Transverse colon (tissue), 4 donors: ENCODE measurements at regions not wholly inside any gene's neighbourhood (a gene's known extent, or its start where the extent isn't known, plus 50 kb on each side); places are given as distances from the start of the nearest gene placed in this dataset.

Experiments used
- DNase-seq: peaks from one replicate; pipeline ENCODE4 v3.0.0-alpha.2; 2019
- H3K27ac ChIP-seq, 4 donors: fragments of 200-600 bp; sonication (generic); 2 replicates each; pipeline ENCODE4 v1.5.1; 2016 to 2018; ENCODE audit warnings: inconsistent platforms in 4 of 4
- H3K27me3 ChIP-seq: fragments of 200-600 bp; sonication (generic); 2 replicates; pipeline ENCODE4 v1.5.1; 2017; ENCODE audit warnings: inconsistent platforms
- H3K36me3 ChIP-seq, 4 donors: fragments of 200-600 bp; sonication (generic); 2 replicates each; pipeline ENCODE4 v1.5.1; 2017 to 2019; ENCODE audit warnings: inconsistent platforms in 4 of 4
- H3K4me1 ChIP-seq, 4 donors: fragments of 200-600 bp; sonication (generic); 2 replicates each; pipeline ENCODE4 v1.5.1; 2017 to 2020; ENCODE audit warnings: inconsistent platforms in 4 of 4
- H3K4me3 ChIP-seq, 4 donors: fragments of 200-600 bp; sonication (generic); 1 replicate in 1 of 4; 2 replicates in 3 of 4; pipeline versions ENCODE4 v1.5.1 to v1.6.1; 2017 to 2019; ENCODE audit warnings: inconsistent platforms in 4 of 4
- H3K9me3 ChIP-seq, 2 donors: fragments of 200-600 bp; sonication (generic); 2 replicates each; pipeline ENCODE4 v1.5.1; 2017 to 2019; ENCODE audit warnings: inconsistent platforms in 2 of 2
- CTCF ChIP-seq, 5 experiments: fragments of 200-600 bp in 3 of 5; fragments of 450-650 bp in 2 of 5; sonication (generic) in 3 of 5; IDR thresholded peaks; 1 replicate in 2 of 5; 2 replicates in 3 of 5; pipeline ENCODE4 v1.5.1; 2016 to 2017; ENCODE audit warnings: antibody characterized with exemption in 5 of 5, inconsistent platforms in 3 of 5, mild to moderate bottlenecking in 2 of 5, moderate library complexity in 1 of 5
- EP300 ChIP-seq: sonication (generic); formaldehyde crosslinking; IDR thresholded peaks from one replicate; pipeline ENCODE4 v1.6.1; 2017; ENCODE audit warnings: antibody characterized with exemption, low read depth
- POLR2A ChIP-seq: fragments of 450-650 bp; IDR thresholded peaks from one replicate; pipeline ENCODE4 v1.6.1; 2016; ENCODE audit warnings: antibody characterized with exemption, mild to moderate bottlenecking, moderate library complexity
- POLR2AphosphoS5 ChIP-seq, 3 donors: sonication (generic); formaldehyde crosslinking; IDR thresholded peaks; one replicate each; pipeline ENCODE4 v1.6.1; 2016; ENCODE audit warnings: antibody characterized with exemption in 3 of 3
- WGBS, 2 donors: methylation state at CpG; one replicate each; pipeline ENCODE4 v1.1.5; 2018; ENCODE audit warnings: low coverage in 1 of 2; 5-methylcytosine and 5-hydroxymethylcytosine counted together
- in situ Hi-C, 4 donors: fragments of 200-750 bp; cut with MboI; loops; one replicate each; pipeline versions ENCODE4 v1.15.0 to v1.15.1; 2017; ENCODE audit warnings: low sequenced_read_pairs in 3 of 4, low pct_ligation_motif_present in 1 of 4, low pct_unique_long_range_greater_than_20kb in 1 of 4
- intact Hi-C: fragments of 100-400 bp; cut with DNase I; formaldehyde crosslinking; loops from one replicate; pipeline ENCODE4 v1.15.1; 2023; ENCODE audit warnings: low total_unique reads

- intact Hi-C loops (no loop called here), in situ Hi-C loops (no loop called here)
- H3K27ac ChIP-seq: no peak overlapping the region
- H3K4me3 ChIP-seq: no peak overlapping the region
- H3K27me3 ChIP-seq: no peaks in the 10 kb centered on the region
- H3K4me1 ChIP-seq: no peaks in the 10 kb centered on the region
- no peaks in the 10 kb centered on the region for H3K36me3 ChIP-seq
- no peaks in the 10 kb centered on the region for H3K9me3 ChIP-seq
- WGBS, 2 donors: 20 to 66% methylated on average over 1 to 9 of the region's 9 CpGs
- no peak for TF ChIP-seq CTCF (IDR thresholded peaks at IDR 0.05)
- TF ChIP-seq POLR2A: no peak
- no peak for TF ChIP-seq POLR2AphosphoS5 (IDR thresholded peaks at IDR 0.05)
- TF ChIP-seq EP300: no peak
- no peak for DNase-seq
Observed at GRCh38 chr2:71896385-71897136, 251.1 kb downstream of the CYP26B1 start.

- no peak overlapping the region for H3K4me3 ChIP-seq
- in situ Hi-C loops (no loop called here), intact Hi-C loops (no loop called here)
- H3K4me1 ChIP-seq: no peaks in the 10 kb centered on the region
- DNase-seq: no peak
- no peak overlapping the region for H3K27ac ChIP-seq
- no peaks in the 10 kb centered on the region for H3K36me3 ChIP-seq
- H3K27me3 ChIP-seq: no peaks in the 10 kb centered on the region
- WGBS, 2 donors: 77 to 100% methylated on average over 1 to 10 of the region's 10 CpGs
- H3K9me3 ChIP-seq: no peaks in the 10 kb centered on the region
- TF ChIP-seq CTCF (IDR thresholded peaks at IDR 0.05): no peak
- TF ChIP-seq POLR2AphosphoS5 (IDR thresholded peaks at IDR 0.05): no peak
- no peak for TF ChIP-seq POLR2A
- no peak for TF ChIP-seq EP300
Observed at GRCh38 chr2:71895320-71896161, 252.1 kb downstream of the CYP26B1 start.

GRCh38 chr2:71894261-71894660 is 253.4 kb downstream of the CYP26B1 start:
- Histone ChIP-seq H3K4me1 (no peaks in the 10 kb centered on the region), H3K27ac (no peak overlapping the region), H3K36me3 (no peaks in the 10 kb centered on the region), H3K4me3 (no peak overlapping the region), H3K9me3 (no peaks in the 10 kb centered on the region), H3K27me3 (no peaks in the 10 kb centered on the region)
- 65 to 83% methylated on average over 2 to 8 of the region's 8 CpGs for WGBS, 2 donors
- no peak for DNase-seq
- in situ Hi-C loops: no loop called here
- intact Hi-C loops: no loop called here
- TF ChIP-seq POLR2A (no peak), POLR2AphosphoS5 (IDR thresholded peaks at IDR 0.05) (no peak), CTCF (IDR thresholded peaks at IDR 0.05) (no peak), EP300 (no peak)

GRCh38 chr2:71893646-71894045 is 254.0 kb downstream of the CYP26B1 start:
- H3K27me3 ChIP-seq: no peaks in the 10 kb centered on the region
- no peak for DNase-seq
- in situ Hi-C loops (no loop called here), intact Hi-C loops (no loop called here)
- H3K4me1 ChIP-seq: no peaks in the 10 kb centered on the region
- TF ChIP-seq POLR2A (no peak), POLR2AphosphoS5 (IDR thresholded peaks at IDR 0.05) (no peak), CTCF (IDR thresholded peaks at IDR 0.05) (no peak), EP300 (no peak)
- H3K4me3 ChIP-seq: no peak overlapping the region
- no peak overlapping the region for H3K27ac ChIP-seq
- H3K9me3 ChIP-seq: no peaks in the 10 kb centered on the region
- 72% methylated on average over 13 of the region's 13 CpGs; no CpG with 5 or more reads in 1 of the 2 donors for WGBS, 2 donors
- H3K36me3 ChIP-seq: no peaks in the 10 kb centered on the region
